HG02973 (cell line): ENCODE measurements at regions not wholly inside any gene's neighbourhood (a gene's known extent, or its start where the extent isn't known, plus 50 kb on each side); places are given as distances from the start of the nearest gene placed in this dataset.

ENCODE experiments used
- ATAC-seq: cut with Tn5 transposase; IDR thresholded peaks from one replicate; pipeline ENCODE4 v1.9.1; 2021; ENCODE audit warnings: moderate library complexity; ENCODE audit not compliant: unreplicated experiment

DNA sequence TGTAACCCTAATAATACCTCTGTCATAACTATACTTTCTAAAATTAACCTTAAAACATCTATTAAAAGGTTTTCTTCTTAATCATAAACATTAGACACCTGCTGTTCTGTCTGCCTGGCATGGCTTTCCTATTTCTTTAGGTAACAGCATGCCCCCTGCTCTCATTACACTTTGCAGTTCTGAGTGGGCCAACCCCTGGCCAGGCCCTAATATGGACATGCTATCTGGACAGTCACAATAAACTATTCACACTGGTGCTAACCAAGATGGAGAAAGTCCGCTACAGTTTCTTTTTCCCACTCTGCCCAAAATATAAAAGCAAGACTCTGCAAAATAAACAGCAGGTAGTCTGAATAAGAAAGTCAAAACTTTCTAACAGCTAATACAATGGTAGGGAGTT lies 84.0 kb downstream of the ELAPOR2 start:
- ATAC-seq = no peak

DNA sequence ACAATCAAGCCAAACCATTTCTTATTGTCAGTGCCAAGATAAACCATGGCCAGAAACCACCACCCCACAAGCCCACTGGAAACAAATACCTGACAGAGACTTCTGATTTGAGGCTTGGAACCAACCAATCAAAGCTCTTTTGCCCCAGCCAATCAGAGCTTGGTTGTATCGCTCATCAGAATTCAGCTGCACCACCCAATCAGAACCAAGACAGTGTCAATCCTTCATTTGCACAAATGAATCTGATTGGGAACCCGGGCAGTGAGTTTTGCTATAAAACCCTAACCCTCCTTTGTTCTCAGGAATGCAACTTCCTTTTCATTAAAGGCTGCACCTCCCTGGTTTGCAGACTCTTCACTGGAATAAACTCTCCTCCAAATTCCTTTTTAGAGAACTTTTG lies 87.4 kb downstream of the ELAPOR2 start:
- no peak for ATAC-seq

DNA sequence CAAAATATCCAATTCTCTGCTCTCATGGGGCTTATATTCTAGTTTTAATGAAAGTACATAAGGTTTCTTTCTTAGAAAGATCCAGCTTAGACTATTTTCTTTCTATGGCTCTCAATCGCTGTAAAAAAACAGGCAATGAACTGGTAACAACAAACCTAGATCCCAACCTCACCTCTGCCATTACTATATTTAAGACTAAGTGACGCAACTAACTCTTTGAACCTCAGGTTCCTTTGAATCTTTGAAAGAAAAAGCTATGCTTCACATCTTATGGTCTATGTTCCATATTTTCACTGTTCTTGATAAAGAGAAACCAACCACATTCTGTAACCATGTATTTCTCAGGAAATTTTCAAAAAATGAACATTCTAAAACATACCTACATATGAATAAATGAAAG lies 88.5 kb downstream of the ELAPOR2 start:
- no peak for ATAC-seq

DNA sequence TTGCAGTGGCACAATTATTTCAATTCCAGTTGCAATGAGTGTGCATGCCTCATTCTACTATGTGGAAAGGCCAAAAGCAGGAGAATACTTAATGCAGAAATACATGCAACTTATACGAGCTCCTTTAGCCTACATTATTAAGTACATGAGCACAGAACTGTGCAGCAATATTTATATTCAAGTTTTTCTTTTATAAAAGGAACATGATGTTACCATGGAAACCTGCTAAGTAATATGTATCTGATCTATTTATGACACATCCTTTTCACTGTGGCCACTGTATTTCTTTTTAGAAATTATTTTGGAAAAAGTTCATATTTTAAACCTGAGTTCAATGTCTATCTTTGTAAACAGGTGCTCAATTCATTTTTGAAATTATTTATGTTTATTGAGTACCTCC lies 88.9 kb downstream of the ELAPOR2 start:
- ATAC-seq = no peak

DNA sequence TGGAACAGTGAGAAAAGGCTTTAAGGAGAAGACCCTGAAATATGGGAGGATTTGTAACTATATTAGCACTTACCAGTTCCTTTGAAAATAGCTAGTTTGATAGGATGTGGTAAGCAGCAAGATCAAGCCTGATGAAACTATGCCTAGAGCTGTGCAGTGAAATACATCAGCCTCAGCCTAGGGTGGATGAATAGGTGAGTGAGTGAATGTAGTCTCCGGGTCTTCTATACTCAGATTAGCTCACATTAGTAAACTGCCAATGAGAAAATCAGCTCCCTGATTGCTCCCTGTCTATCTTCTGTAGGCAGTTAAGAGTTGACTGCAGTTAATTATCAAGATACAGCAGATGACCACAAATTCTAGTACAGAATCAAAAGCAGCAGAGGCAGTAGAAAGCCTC lies 89.6 kb downstream of the ELAPOR2 start:
- ATAC-seq = no peak

DNA sequence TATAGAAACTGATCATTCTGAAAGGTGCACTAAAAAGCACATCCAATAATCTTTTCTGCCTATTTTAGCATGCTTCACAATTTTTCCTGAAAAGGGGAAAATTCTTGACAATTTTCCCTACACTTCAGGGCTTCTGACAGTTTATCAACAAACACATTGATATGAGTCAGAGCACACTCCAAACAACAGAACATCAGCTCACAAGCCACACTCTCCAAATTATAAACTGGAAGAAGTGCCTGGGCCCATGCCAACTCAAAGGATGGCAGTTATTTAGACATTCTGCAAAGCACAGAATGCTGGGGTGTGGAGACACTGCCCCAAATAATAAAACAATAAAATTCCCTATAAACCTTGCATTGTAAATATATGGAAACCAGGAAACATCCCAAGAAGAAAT lies 90.8 kb downstream of the ELAPOR2 start:
- ATAC-seq = no peak

DNA sequence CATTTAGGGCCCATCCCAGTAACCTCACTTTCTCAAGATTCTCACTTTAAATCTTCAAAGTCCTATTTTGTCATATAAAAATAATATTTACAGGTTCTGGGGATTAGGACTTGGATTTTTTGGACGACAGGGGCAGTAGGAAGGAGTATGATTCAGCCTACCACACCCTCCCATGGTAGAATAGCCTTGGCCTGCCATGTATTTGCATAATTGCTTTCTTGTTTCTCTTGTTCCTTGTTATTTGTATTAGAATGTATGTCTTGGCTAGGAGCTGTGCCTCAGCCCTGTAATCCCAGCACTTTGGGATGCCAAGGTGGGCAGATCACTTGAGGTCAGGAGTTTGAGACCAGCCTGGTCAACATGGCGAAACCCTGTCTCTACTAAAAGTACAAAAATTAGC lies 92.5 kb downstream of the ELAPOR2 start:
- no peak for ATAC-seq

DNA sequence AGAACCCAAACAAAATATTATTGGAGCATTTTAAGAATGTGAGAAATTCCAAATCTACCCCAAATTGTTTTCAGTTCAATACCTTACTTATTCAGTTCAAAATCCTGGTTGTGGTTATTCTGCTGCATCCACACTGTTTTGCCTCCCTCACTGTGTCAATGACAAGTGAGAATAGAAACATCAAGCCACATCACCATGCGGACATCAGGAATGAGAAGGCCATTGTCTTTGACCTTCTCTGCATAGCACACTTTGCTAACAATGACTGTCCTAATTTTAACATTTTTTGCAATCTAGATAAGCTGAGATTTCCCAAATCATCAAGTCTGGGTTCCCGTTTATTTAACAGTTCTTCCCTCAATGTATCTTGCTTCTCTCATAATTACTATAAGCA lies 93.7 kb downstream of the ELAPOR2 start:
- ATAC-seq = no peak

DNA sequence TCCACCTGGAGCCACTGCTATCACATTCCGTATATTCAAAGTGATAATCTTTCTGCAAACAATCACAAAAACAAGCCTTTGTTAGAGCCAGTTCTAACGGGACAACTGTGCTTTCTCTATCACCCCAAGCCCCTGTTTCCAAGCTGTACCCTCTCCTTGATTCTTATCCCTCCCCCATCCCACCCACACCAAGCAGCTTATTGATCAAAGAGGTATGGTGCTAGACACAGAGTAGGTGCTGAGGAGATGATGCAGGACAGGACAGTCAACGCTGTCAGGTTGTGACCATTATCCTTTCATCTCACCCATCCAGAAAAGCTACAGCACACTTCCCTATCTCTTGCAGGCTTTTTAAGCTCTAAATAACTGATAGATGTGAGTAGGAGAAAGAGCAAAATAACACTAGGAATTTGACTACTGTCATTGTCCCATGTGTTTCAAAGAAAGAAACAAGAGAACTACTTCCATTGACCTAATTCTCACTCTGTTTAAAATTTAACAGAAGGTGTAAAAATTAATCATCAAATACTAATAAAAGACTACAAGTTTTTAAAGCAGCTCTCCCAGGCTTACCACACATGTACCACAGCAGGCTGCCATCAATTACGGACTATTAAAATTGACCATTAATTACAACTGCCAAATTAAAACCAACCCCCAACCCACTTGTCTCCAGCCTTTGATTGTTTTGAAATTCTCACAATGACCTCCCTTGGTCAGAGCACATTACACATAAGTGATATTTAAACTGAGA lies 94.3 kb downstream of the ELAPOR2 start:
- no peak for ATAC-seq

DNA sequence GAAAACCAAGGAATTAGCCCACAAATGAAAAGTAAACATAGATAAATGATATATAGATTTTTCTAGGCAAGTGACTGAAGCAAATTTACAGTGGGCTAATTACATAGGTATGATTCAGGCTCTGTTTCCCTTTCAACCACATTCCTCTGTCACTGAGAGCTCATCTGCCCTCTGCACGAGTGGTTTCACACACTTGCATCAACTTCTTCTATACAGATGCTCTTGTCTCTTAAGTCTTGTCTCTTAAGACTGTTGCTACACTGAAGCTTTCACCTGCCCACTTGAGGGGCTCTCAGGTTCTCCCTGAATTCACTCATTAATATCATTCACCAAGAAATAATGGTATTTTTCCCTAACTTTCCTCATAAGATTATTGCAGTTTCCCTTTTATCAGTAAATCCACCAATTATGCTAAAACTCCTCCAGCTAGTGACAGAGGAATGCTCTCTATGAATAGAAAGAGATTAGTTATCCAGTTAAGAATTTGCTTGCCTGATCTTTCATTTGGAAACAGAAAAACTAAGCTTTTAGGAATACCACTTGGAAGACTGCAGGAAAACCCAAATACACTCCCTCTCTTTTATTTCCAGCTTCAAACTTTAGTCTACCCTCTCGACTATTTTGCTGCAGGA lies 95.7 kb downstream of the ELAPOR2 start:
- peak; percentile 96 for ATAC-seq

DNA sequence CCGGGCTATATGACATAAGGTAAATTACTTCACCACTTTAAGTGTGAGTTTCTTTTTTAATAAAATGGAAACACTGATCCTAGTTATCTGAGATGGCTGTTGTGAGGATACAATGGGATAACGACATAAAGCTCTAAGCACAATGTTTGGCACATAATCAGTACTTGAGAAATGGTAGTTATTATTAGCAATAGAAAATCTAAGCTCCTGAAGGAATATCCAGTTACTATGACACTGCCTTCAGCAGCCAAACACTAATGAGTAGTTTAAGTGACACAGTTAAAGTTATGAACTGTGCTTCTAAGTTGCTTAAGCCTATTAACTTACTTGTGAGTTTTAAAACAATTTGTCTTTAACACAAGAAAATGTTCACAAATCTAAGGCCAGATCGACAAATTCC lies 96.8 kb downstream of the ELAPOR2 start:
- ATAC-seq = no peak

DNA sequence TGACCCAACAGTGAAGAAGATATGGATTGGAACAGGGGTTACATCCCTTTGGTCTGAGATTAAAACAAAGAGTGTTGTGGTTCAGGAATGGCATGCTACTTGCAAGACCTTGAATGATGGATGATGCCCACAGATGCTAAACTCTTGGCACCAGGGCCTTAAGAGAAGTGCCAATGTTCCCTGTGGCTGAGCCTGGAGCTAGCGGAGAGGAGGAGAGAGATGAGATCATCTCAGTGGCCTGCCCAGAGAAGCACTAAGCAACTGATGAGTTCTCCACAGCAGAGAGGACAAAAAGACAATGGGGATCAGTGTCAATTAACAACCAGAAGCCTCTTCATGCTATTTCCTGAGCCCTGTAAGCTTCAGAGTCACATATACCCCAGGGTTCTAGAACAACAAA lies 97.8 kb downstream of the ELAPOR2 start:
- no peak for ATAC-seq

DNA sequence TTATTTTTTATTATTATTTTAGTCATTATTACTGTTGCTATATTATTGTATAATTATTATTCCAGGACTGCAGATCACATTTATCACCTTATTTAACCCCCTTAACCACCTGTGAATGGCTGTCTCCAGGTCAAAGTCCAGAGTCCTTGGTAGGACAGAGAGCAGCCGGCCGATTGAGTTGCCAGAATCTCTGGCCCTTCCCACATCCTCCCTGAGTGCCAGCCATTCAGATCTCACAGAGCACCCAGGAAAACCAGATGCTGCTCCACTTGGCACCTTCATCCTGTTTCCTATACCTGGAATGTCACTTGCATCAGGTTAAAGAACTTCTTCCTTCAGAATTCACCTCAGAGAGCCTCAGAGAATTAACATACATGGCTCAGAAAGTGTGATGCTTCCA lies 101.1 kb downstream of the ELAPOR2 start:
- ATAC-seq = no peak

DNA sequence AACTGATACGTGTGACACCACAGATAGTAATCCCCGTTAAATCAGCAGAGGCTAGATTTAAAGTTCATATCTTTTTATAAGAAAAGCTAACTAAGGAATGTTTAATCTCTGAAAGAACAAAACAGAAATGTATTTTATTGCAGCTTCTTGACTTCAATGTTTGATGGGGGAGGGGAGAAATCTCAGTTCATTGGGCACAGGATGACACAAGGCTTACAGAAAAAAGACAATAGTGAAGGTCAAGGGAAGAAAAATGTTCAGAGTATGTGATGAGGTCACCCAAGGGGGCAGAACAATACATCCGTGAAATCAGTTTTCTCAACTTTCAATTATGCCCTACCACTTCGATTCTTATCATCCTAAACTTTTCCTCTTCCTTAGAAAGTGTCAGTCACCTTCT lies 102.9 kb downstream of the ELAPOR2 start:
- ATAC-seq = no peak

DNA sequence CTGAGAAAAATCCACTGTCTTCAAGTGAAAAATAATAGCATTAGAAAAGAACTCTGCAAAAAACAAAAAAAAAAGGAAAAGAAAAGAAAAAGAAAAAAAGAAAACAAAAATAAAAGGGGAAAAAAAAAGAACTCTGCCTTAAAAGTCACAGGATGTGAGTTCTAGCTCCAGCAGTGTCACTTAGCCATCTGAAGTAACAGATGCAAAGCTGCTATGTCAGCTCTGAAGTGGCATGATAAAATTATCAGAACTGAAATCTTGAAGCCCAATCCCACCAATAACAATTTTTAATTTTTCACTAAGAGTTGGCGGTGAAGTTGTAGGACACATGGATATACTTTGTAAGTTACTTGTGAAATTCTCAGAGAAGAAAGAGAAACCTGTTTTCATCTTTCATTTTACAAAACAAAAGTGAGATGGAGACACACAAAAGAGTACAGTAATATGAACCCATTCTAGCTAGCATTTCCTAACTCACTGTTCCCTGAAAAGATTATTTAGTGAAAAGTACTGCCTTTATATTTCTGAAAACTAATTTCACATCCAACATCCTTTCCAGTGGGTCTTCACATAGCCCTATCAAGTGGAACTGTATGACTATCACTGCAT lies 103.5 kb downstream of the ELAPOR2 start:
- no peak for ATAC-seq

DNA sequence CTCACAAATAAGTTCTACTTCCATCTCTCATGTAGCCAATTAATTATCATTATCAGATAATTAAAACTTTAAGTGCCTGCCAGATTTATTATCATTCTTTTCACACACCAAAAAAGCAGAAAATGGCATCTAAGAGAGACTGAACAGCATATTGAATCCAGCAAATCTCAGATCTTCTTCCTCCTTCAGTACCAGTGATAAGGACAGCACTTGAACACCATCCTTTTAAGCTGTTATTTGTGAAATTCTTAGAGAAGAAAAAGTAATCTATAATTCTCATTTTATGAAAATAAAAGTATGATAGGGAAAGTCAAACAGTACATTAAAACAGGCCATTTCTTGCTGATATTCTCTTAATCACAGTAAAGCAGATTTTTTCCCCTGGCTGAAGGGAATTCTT lies 104.5 kb downstream of the ELAPOR2 start:
- no peak for ATAC-seq

DNA sequence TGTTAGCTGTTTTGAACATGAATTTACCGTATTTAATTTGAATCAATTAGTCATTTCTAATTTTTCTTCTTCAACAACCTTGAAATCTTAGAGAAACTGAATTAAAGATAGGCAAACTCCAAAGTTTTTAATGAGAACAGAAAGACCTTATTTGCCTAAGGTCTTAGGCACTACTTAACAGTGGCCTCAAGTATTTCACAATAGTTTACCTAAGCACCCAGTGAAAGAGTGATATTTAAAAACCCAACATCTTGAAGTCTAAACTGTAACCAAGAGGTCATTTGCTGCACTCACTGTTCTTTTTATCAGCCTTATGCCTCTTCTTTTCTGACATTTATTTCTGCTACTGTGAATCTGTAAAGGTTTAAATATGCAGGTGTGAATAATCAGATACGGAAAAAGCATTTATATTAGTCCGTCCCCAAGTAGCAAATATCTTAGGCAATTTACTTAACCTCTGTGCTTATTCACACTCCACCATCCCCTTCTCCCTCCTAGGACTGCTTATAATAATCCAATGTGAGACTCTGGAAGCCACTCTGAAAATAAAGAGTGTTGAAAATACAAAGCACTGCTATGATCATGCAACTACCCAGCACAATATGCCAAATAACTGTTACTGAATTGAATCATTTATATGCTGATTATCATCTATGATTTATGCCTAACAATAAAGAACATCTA lies 105.7 kb downstream of the ELAPOR2 start:
- no peak for ATAC-seq

DNA sequence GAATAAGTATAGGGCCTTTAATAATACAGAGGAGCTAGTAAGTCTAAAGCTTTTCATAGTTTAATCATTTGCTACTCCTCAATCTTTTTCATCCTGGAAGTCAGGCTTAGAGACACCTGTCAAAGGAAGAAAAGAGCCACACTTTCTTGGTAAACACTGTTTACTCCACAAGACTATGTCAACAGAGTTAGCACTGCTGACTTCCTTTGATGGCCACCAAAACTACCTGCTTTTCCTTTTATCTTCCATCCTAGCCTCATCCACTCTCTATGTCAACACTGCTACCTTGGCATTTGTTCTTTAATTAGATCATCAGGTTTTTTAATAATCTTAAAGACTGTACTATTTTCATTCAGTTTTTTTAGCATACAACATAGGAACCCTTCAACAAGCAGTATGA lies 106.2 kb downstream of the ELAPOR2 start:
- no peak for ATAC-seq

DNA sequence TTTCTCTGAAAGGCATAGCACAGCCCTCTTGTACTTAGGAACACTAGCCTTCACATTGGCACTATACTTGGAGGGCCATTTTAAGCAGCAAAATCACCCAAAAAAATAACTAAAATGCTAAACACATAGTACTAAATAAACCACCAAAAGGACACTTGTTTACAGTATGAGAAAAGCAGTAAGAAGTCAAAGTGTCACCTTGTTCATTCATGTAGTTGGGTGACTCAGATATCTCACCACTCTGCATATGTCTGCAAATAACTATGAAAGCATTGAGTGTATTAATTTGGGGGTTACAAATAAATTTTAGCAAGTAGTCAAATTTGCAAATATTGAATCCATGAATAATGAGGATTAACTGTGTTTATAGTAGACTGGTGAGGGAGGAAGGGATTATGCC lies 107.6 kb downstream of the ELAPOR2 start:
- no peak for ATAC-seq

DNA sequence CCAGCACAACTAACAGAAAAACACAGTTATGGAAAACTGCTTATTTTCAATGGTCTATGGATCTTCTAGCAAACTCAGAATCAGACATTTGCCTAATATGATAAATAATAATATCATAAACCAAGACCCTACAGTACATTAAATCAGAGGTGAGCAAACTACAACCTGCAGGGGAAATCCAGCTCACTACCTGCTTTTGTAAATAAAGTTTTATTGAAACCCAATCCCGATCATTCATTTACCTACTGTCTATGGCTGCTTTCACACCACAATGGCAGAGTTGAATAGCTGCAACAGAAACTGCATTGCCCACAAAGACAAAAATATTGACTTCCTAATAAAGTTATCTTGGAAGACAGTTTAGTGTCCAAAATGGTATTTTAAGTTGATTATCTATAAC lies 108.5 kb downstream of the ELAPOR2 start:
- ATAC-seq = no peak

DNA sequence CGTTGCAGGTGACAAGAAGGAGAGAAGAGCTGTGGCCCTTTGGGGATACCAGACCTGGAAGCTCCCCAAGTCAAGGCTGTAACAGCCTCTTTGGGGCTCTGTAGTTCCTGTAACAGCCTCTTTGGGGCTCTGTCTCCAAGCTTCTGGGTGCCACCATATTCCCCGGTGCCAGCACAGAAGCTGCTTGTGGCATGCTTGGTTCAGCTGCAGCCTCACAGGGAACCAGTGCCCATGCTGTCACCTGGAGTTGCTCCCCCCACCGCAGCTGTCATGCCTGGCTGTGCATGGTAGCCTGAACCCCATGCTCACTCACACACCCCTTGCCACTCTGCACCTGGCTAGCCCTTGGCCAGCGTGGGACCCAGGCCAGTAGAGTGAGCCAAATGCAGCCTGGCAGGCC lies 109.1 kb downstream of the ELAPOR2 start:
- ATAC-seq = no peak

DNA sequence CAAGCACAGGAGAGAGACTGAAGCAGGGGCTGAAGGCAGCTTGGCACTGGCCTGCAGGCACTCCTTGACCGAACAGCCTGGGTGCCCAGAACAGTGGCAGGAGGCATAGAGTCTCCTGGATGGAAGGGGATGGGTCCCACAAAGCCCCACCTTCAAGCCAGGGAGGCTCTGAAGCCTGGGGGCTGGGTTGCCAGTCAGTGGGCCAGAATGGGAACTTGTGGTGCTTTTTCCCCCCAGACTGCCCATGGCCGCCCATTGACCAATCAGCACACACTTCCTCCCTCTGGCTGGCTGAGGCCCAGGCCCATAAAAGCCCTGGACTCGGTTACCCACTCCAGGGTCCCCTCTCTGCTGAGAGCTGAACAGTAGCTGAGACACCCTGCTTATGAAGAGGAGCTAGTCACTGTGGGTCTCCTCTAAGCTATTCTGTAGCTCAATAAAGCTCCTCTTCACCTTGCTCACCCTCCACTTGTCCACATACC lies 109.6 kb downstream of the ELAPOR2 start:
- no peak for ATAC-seq
